Thyroid gland (tissue), 4 donors: ENCODE measurements at regions not wholly inside any gene's neighbourhood (a gene's known extent, or its start where the extent isn't known, plus 50 kb on each side); places are given as distances from the start of the nearest gene placed in this dataset.

Experiments used
- DNase-seq, 2 donors: peaks; one replicate each; pipeline ENCODE4 v3.0.0-alpha.2; 2019
- H3K27ac ChIP-seq, 3 donors: fragments of 200-600 bp; sonication (generic); 1 replicate in 2 of 3; 2 replicates in 1 of 3; pipeline ENCODE4 v1.5.1; 2016 to 2019; ENCODE audit warnings: mild to moderate bottlenecking in 1 of 3, moderate library complexity in 1 of 3
- H3K27me3 ChIP-seq: fragments of 200-600 bp; sonication (generic); one replicate; pipeline ENCODE4 v1.5.1; 2019
- H3K36me3 ChIP-seq, 2 donors: fragments of 200-600 bp; sonication (generic); one replicate each; pipeline ENCODE4 v1.5.1; 2016 to 2019
- H3K4me1 ChIP-seq, 2 donors: fragments of 200-600 bp; sonication (generic); one replicate each; pipeline ENCODE4 v1.5.1; 2017 to 2019
- H3K4me3 ChIP-seq, 3 donors: fragments of 200-600 bp; sonication (generic); replicated peaks in 1 of 3; 1 replicate in 2 of 3; 2 replicates in 1 of 3; pipeline ENCODE4 v1.5.1; 2016; ENCODE audit warnings: mild to moderate bottlenecking in 1 of 3
- H3K9me3 ChIP-seq: fragments of 200-600 bp; sonication (generic); one replicate; pipeline ENCODE4 v1.5.1; 2017
- POLR2A ChIP-seq, 2 donors: fragments of 450-650 bp; IDR thresholded peaks; one replicate each; pipeline ENCODE4 v1.6.1; 2017; ENCODE audit warnings: antibody characterized with exemption in 2 of 2, mild to moderate bottlenecking in 2 of 2, moderate library complexity in 1 of 2
- WGBS, 2 donors: methylation state at CpG; one replicate each; pipeline ENCODE4 v1.1.5; 2017; 5-methylcytosine and 5-hydroxymethylcytosine counted together
- intact Hi-C: fragments of 100-400 bp; cut with DNase I; formaldehyde crosslinking; loops from one replicate; pipeline ENCODE4 v1.15.1; 2023
- TF ChIP-seq, protein P1 (sequence below), 6 experiments: fragments of 200-600 bp in 3 of 6; fragments of 450-650 bp in 3 of 6; sonication (generic) in 3 of 6; IDR thresholded peaks; one replicate each; pipeline ENCODE4 v1.5.1; 2016 to 2019; ENCODE audit warnings: antibody characterized with exemption in 6 of 6, mild to moderate bottlenecking in 2 of 6, inconsistent platforms in 1 of 6, moderate library complexity in 1 of 6

DNA sequence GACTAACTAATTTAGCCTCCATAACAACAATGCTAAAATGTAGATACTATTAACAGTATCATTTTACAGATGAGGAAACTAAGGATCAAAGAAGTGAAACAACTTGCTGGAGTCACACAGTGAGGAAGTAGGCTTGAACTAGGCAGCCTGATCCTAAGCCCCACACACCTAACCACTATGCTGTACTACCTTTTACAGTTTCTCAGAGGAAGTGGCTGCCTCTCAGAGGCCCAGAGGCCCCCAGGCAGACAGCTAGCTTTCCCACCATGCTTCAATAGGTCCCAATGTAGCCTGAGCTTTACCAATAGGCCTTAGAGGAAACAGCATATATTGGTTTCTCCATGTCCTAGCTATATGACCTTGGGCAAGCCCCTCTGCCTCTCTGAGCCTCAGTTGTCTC lies 69.4 kb upstream of the PJA1 start:
- peaks cover 4 to 9% of the 10 kb centered on the region in 2 donors for H3K4me1 ChIP-seq
- H3K27ac ChIP-seq, result no peak overlapping the region
- no peaks in the 10 kb centered on the region for H3K36me3 ChIP-seq
- no peak overlapping the region for H3K4me3 ChIP-seq
- H3K27me3 ChIP-seq, result no peaks in the 10 kb centered on the region
- TF ChIP-seq POLR2A (IDR thresholded peaks at IDR 0.05), result no peak
- TF ChIP-seq, protein P1, sequence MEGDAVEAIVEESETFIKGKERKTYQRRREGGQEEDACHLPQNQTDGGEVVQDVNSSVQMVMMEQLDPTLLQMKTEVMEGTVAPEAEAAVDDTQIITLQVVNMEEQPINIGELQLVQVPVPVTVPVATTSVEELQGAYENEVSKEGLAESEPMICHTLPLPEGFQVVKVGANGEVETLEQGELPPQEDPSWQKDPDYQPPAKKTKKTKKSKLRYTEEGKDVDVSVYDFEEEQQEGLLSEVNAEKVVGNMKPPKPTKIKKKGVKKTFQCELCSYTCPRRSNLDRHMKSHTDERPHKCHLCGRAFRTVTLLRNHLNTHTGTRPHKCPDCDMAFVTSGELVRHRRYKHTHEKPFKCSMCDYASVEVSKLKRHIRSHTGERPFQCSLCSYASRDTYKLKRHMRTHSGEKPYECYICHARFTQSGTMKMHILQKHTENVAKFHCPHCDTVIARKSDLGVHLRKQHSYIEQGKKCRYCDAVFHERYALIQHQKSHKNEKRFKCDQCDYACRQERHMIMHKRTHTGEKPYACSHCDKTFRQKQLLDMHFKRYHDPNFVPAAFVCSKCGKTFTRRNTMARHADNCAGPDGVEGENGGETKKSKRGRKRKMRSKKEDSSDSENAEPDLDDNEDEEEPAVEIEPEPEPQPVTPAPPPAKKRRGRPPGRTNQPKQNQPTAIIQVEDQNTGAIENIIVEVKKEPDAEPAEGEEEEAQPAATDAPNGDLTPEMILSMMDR (IDR thresholded peaks at IDR 0.05), result no peak
- no peaks in the 10 kb centered on the region for H3K9me3 ChIP-seq
- intact Hi-C loops, result no loop called here
- no peak for DNase-seq

- DNase-seq, result no peak
- intact Hi-C loops, result no loop called here
- peaks cover 0 to 6% of the 10 kb centered on the region in 2 donors for H3K4me1 ChIP-seq
- 62 to 65% methylated on average over 3 of the region's 3 CpGs for WGBS, 2 donors
- H3K27me3 ChIP-seq, result no peaks in the 10 kb centered on the region
- H3K4me3 ChIP-seq, result no peak overlapping the region
- H3K36me3 ChIP-seq, result no peaks in the 10 kb centered on the region
- H3K9me3 ChIP-seq, result no peaks in the 10 kb centered on the region
- TF ChIP-seq POLR2A (IDR thresholded peaks at IDR 0.05), result no peak
- TF ChIP-seq, protein P1 (IDR thresholded peaks at IDR 0.05), result no peak
- no peak overlapping the region for H3K27ac ChIP-seq
Observed at GRCh38 chrX:69232945-69233344, 67.7 kb upstream of the PJA1 start.

GRCh38 chrX:69231903-69232302 lies 66.7 kb upstream of the PJA1 start:
- Histone ChIP-seq H3K36me3 (no peaks in the 10 kb centered on the region), H3K27me3 (no peaks in the 10 kb centered on the region), H3K4me3 (no peak overlapping the region), H3K4me1 (peaks cover 0 to 1% of the 10 kb centered on the region in 2 donors), H3K27ac (no peak overlapping the region), H3K9me3 (no peaks in the 10 kb centered on the region)
- DNase-seq, result no peak
- intact Hi-C loops, result no loop called here
- TF ChIP-seq POLR2A (IDR thresholded peaks at IDR 0.05), result no peak
- TF ChIP-seq, protein P1 (IDR thresholded peaks at IDR 0.05), result no peak

DNA sequence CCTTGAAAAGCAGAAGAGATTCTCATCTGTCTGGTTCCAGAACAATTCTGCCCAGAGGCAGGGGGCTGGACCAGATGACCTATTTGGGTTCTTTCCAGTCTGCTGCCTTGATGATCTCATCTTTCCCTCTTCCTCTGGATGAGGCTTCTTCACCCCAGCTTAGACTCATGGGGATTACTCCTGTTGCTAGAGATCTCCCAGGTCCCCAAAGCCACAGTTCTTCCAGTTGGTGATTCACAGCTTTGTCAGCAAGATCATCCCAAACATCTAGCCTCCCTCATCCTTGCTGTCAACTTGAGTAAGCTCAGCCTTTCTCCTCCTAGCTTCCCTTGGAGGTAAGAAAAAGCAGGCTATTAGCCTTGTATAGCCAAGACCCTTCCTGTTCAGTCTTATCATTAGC lies 64.2 kb upstream of the PJA1 start:
- Histone ChIP-seq H3K27me3 (no peaks in the 10 kb centered on the region), H3K4me1 (no peaks in the 10 kb centered on the region), H3K27ac (no peak overlapping the region), H3K4me3 (no peak overlapping the region), H3K36me3 (no peaks in the 10 kb centered on the region), H3K9me3 (no peaks in the 10 kb centered on the region)
- no peak for DNase-seq
- intact Hi-C loops, result no loop called here
- TF ChIP-seq POLR2A (IDR thresholded peaks at IDR 0.05), result no peak
- TF ChIP-seq, protein P1 (IDR thresholded peaks at IDR 0.05), result no peak

DNA sequence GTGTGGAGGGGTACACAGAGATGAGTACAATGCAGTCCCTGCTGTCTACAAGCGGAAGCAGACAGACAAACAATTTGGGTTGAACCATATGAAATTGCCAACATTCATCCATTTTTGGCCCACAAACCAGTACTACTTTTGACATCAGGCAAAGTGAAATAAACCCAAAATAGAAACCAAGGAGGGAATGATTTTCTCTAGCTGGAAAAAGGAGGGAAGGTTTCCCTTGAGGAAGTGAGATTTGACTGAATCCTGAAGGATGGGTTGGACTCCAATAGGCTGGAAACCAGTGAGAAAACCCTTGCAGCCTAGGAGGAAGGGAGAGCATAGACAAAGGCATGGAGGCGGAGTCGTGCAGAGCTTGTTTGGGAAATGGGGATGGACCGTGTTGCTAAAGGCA lies 63.5 kb upstream of the PJA1 start:
- WGBS, 2 donors, result 72 to 77% methylated on average over 4 of the region's 4 CpGs

More for the DNA sequence above, 63.5 kb upstream of the PJA1 start:
- no peak overlapping the region for H3K27ac ChIP-seq
- no peak for TF ChIP-seq POLR2A (IDR thresholded peaks at IDR 0.05)
- TF ChIP-seq, protein P1 (IDR thresholded peaks at IDR 0.05), result no peak
- no peak overlapping the region for H3K4me3 ChIP-seq
- H3K36me3 ChIP-seq, result no peaks in the 10 kb centered on the region
- H3K4me1 ChIP-seq, result no peaks in the 10 kb centered on the region
- H3K9me3 ChIP-seq, result no peaks in the 10 kb centered on the region
- no peaks in the 10 kb centered on the region for H3K27me3 ChIP-seq
- intact Hi-C loops, result no loop called here
- DNase-seq, result no peak
